HG03469 (cell line): ENCODE measurements at regions not wholly inside any gene's neighbourhood (a gene's known extent, or its start where the extent isn't known, plus 50 kb on each side); places are given as distances from the start of the nearest gene placed in this dataset.

Source experiments
- ATAC-seq: cut with Tn5 transposase; IDR thresholded peaks from one replicate; pipeline ENCODE4 v1.9.1; 2021; ENCODE audit warnings: mild to moderate bottlenecking, moderate library complexity, moderate number of reproducible peaks; ENCODE audit not compliant: unreplicated experiment

- no peak for ATAC-seq
Observed at GRCh38 chr2:128818704-128819491, 500.2 kb upstream of the HS6ST1 start.

- no peak for ATAC-seq
Observed at GRCh38 chr2:128820452-128820851, 501.8 kb upstream of the HS6ST1 start.

- ATAC-seq, result no peak
Observed at GRCh38 chr2:128821010-128821409, 502.3 kb upstream of the HS6ST1 start.

GRCh38 chr2:128832946-128833663 is 514.4 kb upstream of the HS6ST1 start:
- ATAC-seq, result no peak

GRCh38 chr2:128833664-128834027 is 515.0 kb upstream of the HS6ST1 start:
- ATAC-seq, result no peak

GRCh38 chr2:128834207-128834879 is 515.7 kb upstream of the HS6ST1 start:
- no peak for ATAC-seq

- ATAC-seq, result no peak
Observed at GRCh38 chr2:128834880-128835252, 516.2 kb upstream of the HS6ST1 start.

- ATAC-seq, result no peak
Observed at GRCh38 chr2:128835342-128835855, 516.7 kb upstream of the HS6ST1 start.

GRCh38 chr2:128835974-128836373 is 517.3 kb upstream of the HS6ST1 start:
- no peak for ATAC-seq

GRCh38 chr2:128836559-128837100 is 518.0 kb upstream of the HS6ST1 start:
- ATAC-seq, result no peak

- no peak for ATAC-seq
Observed at GRCh38 chr2:128838244-128838643, 519.6 kb upstream of the HS6ST1 start.

- no peak for ATAC-seq
Observed at GRCh38 chr2:128841803-128842202, 523.1 kb upstream of the HS6ST1 start.

GRCh38 chr2:128867311-128867710 is 548.6 kb upstream of the HS6ST1 start:
- ATAC-seq, result no peak

GRCh38 chr2:128867936-128868636 is 549.4 kb upstream of the HS6ST1 start:
- ATAC-seq, result no peak

GRCh38 chr2:128868686-128869551 is 550.3 kb upstream of the HS6ST1 start:
- ATAC-seq, result no peak

- ATAC-seq, result no peak
Observed at GRCh38 chr2:128874608-128875007, 555.9 kb upstream of the HS6ST1 start.

GRCh38 chr2:128876986-128877983 is 558.6 kb upstream of the HS6ST1 start:
- ATAC-seq, result no peak

GRCh38 chr2:128879161-128879560 is 560.5 kb upstream of the HS6ST1 start:
- no peak for ATAC-seq

- ATAC-seq, result no peak
Observed at GRCh38 chr2:128894896-128895295, 576.2 kb upstream of the HS6ST1 start.
